ENCODE measurements at regions not wholly inside any gene's neighbourhood (a gene's known extent, or its start where the extent isn't known, plus 50 kb on each side); places are given as distances from the start of the nearest gene placed in this dataset.

GRCh38 chr2:226531061-226531810, 268.4 kb downstream of the IRS1 start:
- Histone ChIP-seq H3K27ac (no peak overlapping the region), H3K36me3 (replicated peaks in 1 of 2) (no peaks in the 10 kb centered on the region), H3K4me3 (no peak overlapping the region), H3K4me1 (replicated peaks in 1 of 2) (peaks cover 0 to 6% of the 10 kb centered on the region in 2 donors), H3K27me3 (no peaks in the 10 kb centered on the region), H3K9me3 (replicated peaks in 1 of 3) (no peaks in the 10 kb centered on the region)
- DNase-seq = no peak
- WGBS, 4 donors = 81 to 86% (median 83%) methylated on average over 12 of the region's 12 CpGs
- TF ChIP-seq CTCF (IDR thresholded peaks at IDR 0.05) = no peak
- TF ChIP-seq POLR2A (IDR thresholded peaks at IDR 0.05) = no peak
- intact Hi-C loops (cut with DNase I) = no loop called here

GRCh38 chr2:226529556-226529955, 270.1 kb downstream of the IRS1 start:
- no peaks in the 10 kb centered on the region for H3K36me3 ChIP-seq (replicated peaks in 1 of 2)
- H3K4me3 ChIP-seq = no peak overlapping the region
- TF ChIP-seq POLR2A (IDR thresholded peaks at IDR 0.05) (no peak), CTCF (IDR thresholded peaks at IDR 0.05) (no peak)
- no peaks in the 10 kb centered on the region for H3K27me3 ChIP-seq
- no peak overlapping the region for H3K27ac ChIP-seq
- no peaks in the 10 kb centered on the region for H3K9me3 ChIP-seq (replicated peaks in 1 of 3)
- intact Hi-C loops (cut with DNase I) = no loop called here
- no peak for DNase-seq
- H3K4me1 ChIP-seq (replicated peaks in 1 of 2) = no peaks in the 10 kb centered on the region
- 88 to 93% (median 89%) methylated on average over 2 of the region's 2 CpGs for WGBS, 4 donors

- no peaks in the 10 kb centered on the region for H3K36me3 ChIP-seq (replicated peaks in 1 of 2)
- no peak for DNase-seq
- H3K27ac ChIP-seq = no peak overlapping the region
- WGBS, 4 donors = 60 to 68% (median 63%) methylated on average over 3 of the region's 3 CpGs
- H3K9me3 ChIP-seq (replicated peaks in 1 of 3) = no peaks in the 10 kb centered on the region
- H3K27me3 ChIP-seq = no peaks in the 10 kb centered on the region
- no peak overlapping the region for H3K4me3 ChIP-seq
- TF ChIP-seq CTCF (IDR thresholded peaks at IDR 0.05) (no peak), POLR2A (IDR thresholded peaks at IDR 0.05) (no peak)
- intact Hi-C loops (cut with DNase I) = no loop called here
- H3K4me1 ChIP-seq (replicated peaks in 1 of 2) = no peaks in the 10 kb centered on the region
Observed at GRCh38 chr2:226526716-226527115, 272.9 kb downstream of the IRS1 start.

- WGBS, 4 donors = 57 to 77% (median 62%) methylated on average over 2 of the region's 2 CpGs
- Histone ChIP-seq H3K36me3 (replicated peaks in 1 of 2) (no peaks in the 10 kb centered on the region), H3K27ac (peak overlapping the region in 2 of 5 donors; percentile 35 to 40), H3K9me3 (replicated peaks in 1 of 3) (no peaks in the 10 kb centered on the region), H3K4me1 (replicated peaks in 1 of 2) (no peaks in the 10 kb centered on the region), H3K4me3 (no peak overlapping the region), H3K27me3 (no peaks in the 10 kb centered on the region)
- peak in 4 of 7 donors; percentile 14 to 53 (median 35) for DNase-seq
- TF ChIP-seq POLR2A (IDR thresholded peaks at IDR 0.05) = no peak
- TF ChIP-seq CTCF (IDR thresholded peaks at IDR 0.05) = no peak
- intact Hi-C loops (cut with DNase I) = no loop called here
Observed at GRCh38 chr2:226524381-226524843, 275.2 kb downstream of the IRS1 start.
